ENCODE measurements at regions not wholly inside any gene's neighbourhood (a gene's known extent, or its start where the extent isn't known, plus 50 kb on each side); places are given as distances from the start of the nearest gene placed in this dataset.

- DNase-seq, result no peak
Measured at GRCh38 chr5:82800826-82801225, 276.4 kb downstream of the TMEM167A start.

DNA sequence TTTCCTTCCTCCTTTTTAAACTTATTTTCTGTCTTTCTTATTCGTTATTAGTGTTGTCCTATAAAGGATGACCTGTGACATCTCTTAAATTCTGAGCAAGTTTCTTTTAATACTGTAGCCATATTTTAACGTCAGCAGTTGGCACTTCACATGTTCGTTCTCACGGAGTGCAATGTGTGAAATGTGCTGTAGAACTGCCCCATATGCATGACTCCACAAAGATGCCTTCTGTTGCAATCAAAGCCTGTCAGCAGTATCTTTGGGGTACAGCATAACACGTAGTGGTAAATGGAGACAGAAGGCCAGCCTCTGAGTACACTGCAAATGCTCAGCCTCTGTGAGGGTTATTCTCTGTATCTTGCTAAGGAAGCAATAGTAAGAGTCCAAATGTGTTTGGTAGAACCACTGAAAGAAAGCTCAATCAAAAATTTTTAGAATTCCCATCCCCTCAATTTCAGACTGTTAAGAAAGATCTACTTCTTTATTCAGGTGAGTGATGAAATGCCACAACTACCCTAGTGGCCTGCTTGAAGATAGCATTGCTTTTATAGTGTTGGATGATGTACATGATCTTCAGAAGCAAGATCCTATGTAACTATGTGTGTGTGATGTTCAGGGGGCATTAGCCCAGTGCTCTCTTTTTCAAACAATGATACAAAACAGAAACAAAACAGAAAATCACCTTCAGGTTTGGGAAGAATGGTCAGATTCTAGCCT lies 277.7 kb downstream of the TMEM167A start:
- DNase-seq, result no peak

DNA sequence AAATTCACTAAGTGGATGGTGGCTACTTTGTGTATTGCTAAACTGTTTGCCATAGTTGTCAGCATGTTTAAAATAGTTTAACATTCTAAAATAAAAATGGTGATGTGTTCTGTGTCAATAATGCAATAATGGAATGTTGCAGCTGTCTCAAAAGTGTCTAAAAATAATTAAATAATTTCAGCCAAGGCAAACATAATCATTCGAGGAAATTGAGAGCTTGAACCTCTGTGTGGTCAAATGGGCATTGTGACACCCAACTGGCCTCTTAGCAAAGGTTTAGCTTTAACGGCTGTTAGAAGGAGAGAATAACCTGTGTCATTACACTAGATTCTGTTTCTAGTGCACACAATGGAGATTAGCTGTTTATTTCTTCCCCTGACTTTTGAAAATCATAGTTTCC lies 278.5 kb downstream of the TMEM167A start:
- DNase-seq, result no peak

GRCh38 chr5:82796643-82797416 lies 280.4 kb downstream of the TMEM167A start:
- no peak for DNase-seq

- no peak for DNase-seq
Measured at GRCh38 chr5:82794876-82795275, 282.3 kb downstream of the TMEM167A start.

DNA sequence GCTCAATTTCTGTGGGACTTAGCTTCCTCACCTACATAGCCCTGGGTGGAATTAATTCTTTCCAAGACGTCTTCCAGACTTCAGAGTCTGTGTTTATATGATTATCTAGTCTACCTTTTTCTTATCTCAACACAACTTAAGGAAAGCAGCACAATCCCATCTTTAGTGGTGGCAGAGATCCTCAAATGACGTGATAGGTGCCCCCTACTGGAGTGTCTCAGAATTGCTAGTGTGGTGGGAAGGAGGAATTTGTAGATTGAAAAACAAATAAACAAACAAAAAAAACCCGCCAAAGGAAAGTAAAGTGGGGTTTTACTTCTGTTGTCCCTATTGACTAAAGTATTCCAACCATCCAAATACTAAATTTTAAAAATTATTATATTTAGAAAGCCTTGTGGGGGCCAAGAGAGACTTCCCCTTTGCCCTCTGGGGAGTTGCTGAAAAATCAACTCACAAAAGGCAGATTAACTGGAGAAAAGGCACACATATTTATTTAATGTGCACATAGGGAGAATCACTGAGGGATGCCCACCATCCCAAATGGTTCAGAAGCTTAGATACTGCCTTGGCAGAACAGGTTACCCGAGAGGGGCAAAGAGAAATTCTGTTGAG lies 283.3 kb downstream of the TMEM167A start:
- DNase-seq, result peak; percentile 28

DNA sequence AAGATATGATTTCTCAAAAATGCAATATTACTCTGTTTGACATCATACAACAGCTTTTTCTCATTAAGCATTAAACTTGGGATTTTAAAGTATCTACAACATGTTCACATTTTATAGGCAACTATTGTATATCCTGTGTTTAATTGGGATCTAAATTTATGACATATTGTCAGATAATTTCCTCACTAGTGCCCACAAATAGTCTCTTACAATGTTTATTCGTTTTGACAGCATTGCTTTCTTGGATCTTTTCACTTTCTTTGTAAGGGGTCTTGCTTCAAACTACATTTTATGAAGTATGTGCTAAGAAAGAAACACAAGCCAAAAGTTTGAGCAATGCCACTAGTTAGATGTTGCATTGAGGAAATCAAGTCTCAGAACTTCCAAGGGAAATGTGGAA lies 285.1 kb downstream of the TMEM167A start:
- DNase-seq, result no peak

DNA sequence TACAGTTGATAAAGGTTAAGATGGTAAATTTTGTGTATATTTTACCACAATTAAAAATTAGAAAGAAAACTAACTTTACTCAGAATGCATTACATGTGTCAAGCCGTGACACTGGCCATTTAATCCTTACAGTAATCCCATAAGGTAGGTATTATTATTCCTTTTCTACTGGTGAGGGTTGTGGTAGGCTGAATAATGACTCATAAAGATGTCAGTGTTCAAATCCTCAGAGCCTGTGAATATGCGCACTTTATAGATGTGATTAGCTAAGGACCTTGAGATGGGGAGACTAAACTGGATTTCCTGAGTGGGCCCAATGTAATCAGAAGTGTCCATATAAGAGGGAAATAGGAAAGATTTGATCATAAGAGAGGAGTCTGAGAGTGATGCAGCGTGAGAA lies 288.1 kb downstream of the TMEM167A start:
- no peak for DNase-seq

DNA sequence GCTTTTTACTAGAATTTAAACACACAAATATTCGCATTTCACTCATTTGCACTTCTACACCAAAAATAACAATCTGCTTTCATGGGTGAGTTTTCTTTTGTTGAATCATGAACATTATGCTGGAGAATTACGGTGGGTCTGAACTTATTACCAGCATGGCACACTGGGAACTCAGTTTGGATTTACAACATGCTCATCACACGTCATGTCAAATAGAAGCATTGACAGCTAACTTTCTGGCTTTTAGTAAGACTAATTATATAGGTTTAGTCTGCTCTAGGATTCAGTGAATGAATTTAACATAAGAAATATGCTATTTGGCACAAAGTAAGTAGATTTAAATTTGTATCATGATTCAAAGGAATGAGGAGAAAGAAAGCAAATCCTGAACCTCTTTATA lies 290.4 kb downstream of the TMEM167A start:
- DNase-seq, result no peak

- no peak for DNase-seq
Measured at GRCh38 chr5:82785882-82786509, 291.2 kb downstream of the TMEM167A start.

DNA sequence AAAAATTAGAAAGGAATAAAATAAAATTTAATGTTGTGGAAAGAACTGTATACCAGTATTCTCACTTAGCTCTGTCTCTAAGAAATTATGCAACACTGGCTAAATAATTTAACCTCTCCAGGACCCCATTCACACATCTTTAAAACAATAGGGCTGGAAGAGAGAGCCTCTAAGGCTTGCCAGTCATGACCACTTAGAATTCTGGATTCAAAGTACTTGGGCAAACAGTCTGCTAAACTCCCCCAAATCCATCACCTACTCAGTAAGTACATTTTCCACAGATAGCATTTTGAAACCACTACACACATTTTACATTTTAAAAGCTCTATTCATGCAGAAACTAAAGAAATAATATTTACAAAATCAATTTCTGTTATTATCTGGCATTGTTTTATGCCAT lies 291.7 kb downstream of the TMEM167A start:
- DNase-seq, result no peak

GRCh38 chr5:82784521-82784920 lies 292.7 kb downstream of the TMEM167A start:
- DNase-seq, result no peak

DNA sequence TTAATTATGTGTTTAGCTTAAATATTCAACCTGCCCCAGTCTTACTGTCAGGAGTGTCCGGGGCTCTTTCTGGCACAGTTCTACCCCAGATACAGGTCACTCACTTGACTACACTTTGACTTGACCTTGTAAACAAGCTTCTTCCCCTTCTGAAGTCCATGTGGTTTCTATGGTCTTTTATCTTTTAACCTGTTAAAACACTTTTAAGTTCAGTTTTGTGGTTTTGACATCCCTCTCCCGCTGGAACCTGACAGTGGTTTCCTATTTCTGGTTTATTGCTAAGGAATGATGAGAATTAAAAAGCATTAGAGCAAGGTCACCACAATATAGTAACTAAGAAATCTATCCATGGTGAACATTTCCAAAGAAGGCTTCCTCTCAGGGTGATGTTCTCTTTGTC lies 300.1 kb downstream of the TMEM167A start:
- DNase-seq, result no peak

GRCh38 chr5:82772281-82772680 lies 304.9 kb downstream of the TMEM167A start:
- no peak for DNase-seq

GRCh38 chr5:82766206-82766605 lies 311.0 kb downstream of the TMEM167A start:
- peak; percentile 49 for DNase-seq

DNA sequence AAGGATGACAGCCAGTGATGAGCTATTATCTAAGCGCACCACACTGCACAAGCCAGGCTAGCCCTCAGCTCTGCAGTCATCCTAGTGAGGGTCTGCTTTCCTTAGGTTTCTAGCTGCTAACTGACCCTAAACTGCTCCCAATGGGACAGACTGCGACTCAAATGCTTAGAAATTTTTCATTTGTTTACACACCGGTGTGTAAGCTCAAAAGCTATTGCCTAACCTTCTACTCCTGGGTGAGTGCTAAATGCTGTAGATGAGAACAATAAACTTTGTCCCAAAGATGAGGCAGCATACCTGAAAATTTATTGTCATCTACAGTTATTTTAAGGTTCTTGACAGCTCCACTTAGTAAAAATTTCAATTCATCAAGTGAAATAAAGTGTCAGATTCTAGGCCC lies 311.4 kb downstream of the TMEM167A start:
- DNase-seq, result peak; percentile 27

DNA sequence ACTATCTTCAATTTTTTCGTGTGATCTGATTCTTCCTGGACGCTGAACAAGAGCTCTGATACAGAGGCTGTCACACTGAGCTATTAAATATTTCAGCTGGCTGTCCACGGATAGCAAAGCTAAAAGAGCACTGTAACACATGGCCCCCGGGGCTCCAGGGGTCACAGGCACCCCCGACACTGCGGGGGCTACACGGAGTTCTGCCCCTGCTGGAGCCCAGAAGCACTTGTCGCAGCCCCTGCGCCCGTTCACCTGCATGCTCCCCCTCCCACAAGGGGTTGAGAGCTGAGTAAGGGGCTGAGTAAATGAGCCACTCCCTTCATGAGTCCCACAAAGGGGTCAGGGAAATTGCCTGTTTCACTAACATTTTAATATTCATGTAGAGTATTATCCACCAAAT lies 316.3 kb downstream of the TMEM167A start:
- no peak for DNase-seq

GRCh38 chr5:82758881-82759280 lies 318.3 kb downstream of the TMEM167A start:
- no peak for DNase-seq

DNA sequence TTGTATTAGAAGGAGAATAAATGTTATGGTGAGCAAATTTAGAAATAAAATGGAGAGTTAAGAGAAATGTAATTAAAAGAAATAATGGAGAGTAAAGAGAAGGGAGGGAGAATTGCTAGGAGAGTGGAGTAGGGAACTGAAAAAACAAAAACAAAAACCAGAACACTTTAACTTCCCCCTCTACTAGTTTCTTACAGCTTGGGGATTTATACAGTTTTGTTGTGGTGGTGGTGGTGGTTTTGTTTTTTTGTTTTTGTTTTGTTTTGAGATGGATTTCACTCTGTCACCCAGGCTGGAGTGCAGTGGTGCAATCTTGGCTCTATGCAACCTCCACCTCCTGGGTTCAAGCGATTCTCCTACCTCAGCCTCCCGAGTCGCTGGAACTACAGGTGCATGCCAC lies 322.4 kb downstream of the TMEM167A start:
- DNase-seq, result no peak

GRCh38 chr5:82754036-82754746 lies 323.0 kb downstream of the TMEM167A start:
- no peak for DNase-seq

- DNase-seq, result no peak
Measured at GRCh38 chr5:82753374-82753773, 323.8 kb downstream of the TMEM167A start.

GRCh38 chr5:82749461-82749820 lies 327.8 kb downstream of the TMEM167A start:
- DNase-seq, result no peak

Measured in fibroblast of skin of right biceps (primary cell).